Activated gamma-delta T cell treated with Interleukin-2 at 50 U/mL for 16 hours (primary cell): ENCODE measurements at regions not wholly inside any gene's neighbourhood (a gene's known extent, or its start where the extent isn't known, plus 50 kb on each side); places are given as distances from the start of the nearest gene placed in this dataset.

Source experiments
- DNase-seq: peaks from one replicate; pipeline ENCODE4 v3.0.0-alpha.2; 2020

DNA sequence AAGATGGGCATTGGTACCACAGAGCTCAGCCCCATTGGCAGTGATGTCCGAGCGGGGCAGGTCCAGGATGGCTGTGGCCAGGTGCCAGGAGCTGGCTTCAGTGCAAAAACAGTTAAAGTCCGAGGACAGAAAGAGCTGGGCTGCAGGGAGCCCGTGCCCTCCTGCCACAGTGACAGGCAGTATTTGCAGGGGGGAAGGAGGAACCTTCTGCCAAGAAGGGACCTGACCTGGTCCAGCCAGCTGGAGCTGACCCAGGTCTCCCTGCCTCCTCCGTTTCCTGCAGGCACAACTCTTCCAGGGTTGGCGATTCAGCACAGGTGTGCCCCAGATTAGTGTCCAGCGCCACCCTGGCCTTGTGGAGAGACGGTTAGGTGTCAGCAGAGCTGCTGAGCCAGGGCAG, 199.0 kb downstream of the ENGASE start:
- no peak for DNase-seq

DNA sequence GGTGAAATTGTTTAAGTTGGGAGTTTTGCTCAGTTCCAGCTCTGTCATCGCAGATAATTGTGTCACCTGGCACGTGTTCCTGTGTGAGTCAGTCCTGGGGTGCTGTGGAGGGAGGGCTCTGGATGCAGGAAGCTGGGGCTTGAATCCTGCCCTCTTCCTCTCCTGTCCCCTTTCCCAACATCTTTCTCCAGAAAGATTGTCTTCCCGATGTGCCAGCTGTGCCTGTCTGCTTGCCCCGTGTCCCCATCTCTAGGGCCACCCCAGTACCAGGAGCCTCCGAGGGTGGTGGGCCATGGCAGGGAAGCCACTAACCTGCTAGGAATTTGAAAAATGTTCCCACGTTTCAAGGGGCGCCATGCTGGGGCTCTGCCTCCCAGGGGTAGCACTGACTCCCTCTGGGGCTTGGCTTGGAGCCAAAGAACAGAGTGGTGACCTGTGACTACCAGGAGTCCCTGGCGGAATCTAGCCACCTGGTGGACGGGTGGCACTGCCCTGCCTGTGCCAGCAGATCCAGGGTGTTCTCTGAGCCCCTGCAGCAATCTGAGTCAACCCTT, 198.1 kb downstream of the ENGASE start:
- no peak for DNase-seq

DNA sequence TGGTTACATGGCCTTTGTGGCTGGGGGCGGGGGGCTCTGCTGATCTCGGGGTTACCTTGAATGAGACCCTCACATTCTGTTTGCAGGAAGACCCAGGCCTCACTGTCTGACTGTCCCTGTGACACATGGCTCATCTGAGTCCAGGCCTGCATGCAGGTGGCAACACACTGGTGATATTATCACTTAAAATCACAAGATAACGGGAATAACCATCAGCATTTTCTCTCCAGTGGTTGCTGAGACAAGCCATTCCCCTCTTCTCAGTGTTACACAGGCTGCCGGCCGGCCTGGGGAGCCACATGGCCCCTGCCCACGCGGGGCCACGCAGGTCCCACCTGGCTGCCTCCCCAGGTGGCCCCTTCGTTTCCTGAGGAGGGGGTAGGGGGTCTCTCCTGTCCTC, 197.6 kb downstream of the ENGASE start:
- DNase-seq = no peak

DNA sequence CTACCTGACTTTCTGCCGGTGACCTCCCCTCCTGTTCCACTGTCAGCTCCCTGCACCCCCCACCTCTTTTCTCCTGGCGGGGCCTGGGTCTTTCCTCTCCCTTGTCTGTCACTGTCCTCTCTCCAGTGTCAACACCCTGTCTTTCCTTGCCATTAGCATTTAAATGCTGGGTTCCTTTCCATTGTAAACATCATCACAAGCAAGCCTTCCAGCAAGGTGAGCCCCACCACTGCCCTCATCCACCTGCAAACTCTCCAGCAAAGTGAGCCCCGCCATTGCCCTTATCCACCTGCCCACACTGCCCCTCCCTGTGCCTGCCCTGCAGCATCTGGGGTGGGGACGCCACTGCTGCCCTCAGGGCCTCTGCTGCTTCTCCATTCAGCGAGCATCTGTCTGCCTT, 195.0 kb downstream of the ENGASE start:
- no peak for DNase-seq

DNA sequence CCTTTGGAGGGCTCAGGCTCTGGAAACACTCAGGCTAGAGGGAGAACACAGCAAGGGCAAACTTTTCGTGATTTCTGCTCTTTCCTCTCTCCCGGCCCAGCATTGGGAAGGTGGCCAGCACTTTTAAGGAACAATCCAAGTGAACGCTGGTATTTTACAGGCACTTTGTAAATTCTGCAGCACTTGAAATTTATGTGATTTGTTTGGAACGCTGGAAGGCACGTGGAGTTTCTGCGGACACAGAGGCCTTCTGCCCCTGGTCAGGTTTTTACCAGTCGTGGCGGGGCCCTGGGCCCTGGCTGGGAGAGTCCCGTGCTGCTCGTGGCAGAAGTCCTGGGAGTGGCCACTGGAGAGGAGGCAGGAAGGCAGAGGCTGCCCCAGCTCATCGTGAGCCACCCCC, 188.6 kb downstream of the ENGASE start:
- DNase-seq = no peak

DNA sequence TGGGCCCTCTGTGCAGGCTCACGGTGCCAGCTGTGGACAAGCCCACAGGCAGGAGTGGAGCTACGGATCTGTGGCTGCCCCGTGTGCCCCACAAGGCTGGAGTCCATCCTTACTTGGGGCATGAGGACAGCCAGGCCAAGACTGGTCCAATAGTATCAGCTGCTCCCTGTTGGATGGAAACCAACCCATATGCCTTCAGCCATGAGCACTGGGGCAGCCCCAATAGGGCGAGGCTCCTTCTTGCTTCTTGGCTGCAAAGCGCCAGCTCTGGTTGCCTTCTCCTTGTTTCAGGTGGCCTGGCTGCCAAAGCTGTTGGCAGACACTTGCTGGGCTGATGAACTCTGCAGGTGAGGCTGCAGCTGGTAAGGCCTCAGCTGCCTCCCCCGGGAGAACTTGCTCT, 188.0 kb downstream of the ENGASE start:
- DNase-seq = no peak

DNA sequence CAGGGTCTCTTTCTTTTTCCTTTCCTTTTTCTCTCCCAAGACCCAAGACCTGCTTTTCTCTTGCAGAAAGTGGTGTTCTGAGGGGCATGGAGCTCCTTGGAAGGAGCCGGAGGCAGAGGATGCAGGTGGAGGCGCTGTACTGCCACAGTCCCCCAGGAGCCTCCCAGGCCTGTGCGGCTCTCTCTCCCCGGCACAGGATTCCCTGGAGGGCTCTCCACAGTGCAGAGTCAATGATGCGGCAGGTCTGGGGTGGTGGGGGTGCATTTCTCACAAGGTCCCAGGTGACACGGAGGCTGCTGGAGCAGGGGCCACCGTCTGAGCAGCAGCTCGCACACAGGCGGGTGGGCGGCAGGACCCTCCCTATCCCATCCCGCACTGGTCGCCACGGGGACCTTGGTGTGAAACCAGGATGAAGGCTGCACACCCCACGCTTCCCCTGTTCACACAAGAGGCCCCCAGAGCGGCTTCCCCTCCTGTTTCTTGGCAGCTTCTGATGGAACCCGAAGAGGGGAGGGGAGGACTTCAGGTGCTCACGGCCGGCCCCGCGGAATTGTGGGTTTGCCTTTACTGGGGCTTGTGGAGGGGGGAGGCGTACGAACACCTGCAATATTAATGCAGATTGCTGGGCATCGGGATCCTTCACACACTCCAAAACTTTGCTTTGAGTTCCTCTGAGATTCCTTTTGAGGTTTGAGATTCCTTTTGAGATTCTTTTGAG, 186.9 kb downstream of the ENGASE start:
- no peak for DNase-seq

DNA sequence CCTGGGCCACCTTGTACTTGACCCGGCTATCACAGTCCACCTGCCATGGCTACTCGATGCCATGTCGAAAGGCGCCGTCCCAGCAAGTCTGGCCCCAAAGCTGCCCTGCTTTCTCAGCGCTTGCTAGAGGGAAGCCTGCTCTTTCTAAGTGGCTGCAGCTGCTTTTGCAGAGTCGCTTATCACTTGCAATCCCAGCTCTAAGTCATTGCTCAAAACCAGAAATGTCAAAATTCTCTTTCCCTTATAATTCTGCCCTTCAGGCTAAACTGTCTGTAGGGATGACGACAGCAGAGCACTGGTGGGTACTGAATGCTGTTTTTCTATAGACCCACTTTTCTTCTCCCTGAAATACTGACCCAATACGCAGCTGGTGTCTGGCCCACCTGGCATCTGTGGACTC, 184.2 kb downstream of the ENGASE start:
- DNase-seq = no peak

DNA sequence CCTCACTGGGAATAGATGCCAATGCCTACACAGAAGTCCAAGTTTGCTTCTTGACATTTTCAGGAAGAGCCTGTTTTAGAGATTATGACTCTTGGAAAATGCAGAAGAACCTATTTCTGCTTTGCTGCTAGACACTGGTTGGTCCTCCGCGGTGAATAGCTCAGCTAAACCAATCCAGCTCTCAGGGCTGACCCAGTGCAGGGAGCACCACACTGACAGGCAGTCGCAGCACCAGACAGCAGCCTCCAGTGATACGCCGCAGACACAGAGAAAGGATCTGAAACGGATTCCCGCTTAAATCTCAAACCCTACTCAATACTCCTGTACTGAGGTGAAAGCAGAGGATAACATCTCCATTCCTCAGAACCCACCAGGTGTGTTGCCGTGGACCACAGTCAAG, 183.4 kb downstream of the ENGASE start:
- no peak for DNase-seq

DNA sequence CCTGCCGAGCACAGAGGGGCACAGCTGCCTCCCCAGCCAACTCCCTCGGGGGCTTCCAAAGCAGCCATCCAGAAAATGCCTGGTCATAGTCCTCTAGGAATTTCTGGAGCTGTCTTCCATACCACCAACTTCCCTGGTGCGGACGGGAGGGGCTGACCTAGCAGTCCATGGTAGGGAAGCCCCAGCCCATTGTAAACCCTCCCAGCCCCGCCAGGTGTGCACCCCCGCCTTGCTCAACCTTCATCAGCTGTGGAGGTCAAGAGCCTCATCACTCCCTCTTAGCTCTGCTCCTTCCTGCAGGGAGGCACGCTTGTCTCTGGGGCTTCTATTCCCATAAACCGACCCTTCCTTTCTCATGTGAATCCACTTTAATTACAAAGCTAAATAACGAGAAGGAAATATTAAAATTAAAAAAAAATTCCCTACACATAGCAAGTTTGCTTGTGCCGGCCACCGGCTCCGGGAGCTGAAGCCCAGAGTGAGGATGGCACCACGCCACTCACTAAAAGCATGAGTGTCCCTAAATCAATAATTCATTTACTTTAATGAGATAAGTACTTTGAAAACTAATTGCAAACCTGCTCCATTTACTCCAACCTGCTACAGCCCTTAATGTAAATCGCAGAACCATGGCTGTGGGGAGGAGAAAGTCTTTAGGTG, 181.4 kb downstream of the ENGASE start:
- no peak for DNase-seq

DNA sequence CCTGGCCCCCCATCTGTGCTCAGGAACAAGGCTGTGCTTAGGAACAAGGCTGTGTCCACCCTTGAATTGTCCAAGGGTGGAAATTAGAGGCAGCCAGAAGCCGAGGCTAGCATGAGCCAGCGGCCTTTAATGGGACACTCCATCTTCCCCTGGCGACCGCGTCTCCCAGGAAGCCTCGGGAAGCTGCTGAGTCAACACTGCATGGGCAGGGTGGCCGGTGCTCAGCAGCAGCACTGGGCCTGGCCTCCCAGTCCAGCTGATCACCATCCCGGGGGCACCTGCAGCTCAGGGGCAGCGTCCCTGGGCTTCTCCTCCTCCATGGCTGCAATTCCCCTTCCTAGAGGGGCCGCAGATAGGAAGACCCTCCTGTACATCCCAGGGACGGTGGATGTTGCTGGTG, 180.8 kb downstream of the ENGASE start:
- DNase-seq = no peak

DNA sequence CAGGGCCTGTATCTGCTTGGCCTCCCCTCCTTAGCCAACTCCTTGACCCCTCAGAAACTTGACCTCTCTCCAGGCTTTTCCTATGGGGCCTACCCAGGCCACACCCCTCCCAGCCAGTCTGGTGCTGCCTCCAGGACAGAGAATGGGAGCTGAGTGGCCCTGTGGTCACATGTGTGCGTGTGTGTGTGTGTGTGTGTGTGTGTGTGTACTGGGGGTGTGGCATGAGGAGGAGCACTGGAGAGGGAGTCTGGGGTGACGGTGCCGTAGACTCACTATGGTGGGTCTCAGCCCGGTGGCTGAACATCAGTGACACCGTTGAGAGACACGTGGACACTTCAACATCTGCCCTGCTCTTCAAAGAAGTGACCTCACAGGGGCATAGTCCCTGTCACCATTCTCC, 180.4 kb downstream of the ENGASE start:
- DNase-seq = no peak

DNA sequence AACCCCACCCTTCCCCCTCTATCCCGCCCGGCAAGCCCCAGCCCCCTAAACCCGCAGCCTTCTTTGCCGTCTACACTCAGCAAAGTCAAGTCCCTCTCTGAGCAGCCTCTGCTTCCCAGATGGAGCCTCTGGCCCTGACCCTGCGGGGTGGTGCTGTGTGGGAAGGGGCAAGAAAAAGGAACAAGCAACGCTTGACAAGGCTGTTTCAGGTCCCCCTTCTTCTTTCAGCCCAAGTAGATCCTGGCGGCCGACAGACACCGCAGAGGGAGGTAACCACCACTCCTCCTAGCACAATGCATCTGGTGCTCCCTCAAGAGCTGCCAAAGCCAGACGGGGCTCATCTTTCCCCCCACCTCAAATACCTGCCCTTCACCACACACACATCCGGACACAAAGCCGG, 178.3 kb downstream of the ENGASE start:
- no peak for DNase-seq

DNA sequence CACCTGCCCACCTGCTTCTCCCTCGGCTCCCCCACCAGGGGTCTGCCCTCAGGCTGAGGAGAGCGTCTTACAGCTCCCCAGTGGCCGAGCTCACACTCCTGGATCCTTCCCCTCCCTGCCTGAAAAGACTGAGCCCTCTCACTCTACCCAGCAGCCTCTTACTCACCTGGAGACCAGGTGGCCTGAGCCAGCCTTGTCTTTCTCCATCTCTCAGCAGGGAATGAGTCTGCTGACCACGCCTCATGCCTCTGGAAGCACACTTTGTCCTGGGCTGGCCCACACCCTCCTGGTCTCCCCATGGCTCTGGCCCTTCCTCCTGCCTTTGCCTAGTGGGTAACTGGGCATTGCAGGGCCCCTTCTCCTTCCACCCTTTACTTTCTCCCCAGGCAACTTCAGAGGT, 177.2 kb downstream of the ENGASE start:
- DNase-seq = no peak

DNA sequence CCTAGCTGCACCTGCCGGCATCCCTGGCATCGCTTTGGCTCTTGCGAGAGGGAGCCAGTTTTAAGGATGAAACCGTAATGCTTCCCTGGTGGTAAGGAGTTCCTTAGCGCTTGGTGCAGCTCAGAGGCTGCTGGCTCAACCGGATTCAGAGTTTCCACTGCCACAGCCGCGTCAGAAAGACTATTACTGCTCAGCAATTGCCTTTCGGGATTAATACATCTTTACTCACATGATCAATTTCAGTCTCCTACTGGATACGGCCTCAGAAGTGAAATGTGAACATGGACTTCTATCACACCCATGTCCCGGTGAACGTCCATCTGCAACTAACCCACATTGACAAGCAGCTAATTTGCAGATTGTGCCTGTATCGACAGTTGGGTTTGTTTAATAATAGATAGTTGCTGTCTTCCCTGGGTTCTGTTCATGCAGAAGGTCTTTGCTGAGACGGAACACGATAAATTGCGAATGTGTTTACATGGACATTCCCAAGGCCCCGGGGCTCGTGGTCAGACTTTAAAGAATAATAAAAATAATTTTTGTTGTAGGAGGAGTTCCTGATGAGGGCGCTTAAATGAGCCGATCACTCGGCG, 175.4 kb downstream of the ENGASE start:
- DNase-seq = no peak

DNA sequence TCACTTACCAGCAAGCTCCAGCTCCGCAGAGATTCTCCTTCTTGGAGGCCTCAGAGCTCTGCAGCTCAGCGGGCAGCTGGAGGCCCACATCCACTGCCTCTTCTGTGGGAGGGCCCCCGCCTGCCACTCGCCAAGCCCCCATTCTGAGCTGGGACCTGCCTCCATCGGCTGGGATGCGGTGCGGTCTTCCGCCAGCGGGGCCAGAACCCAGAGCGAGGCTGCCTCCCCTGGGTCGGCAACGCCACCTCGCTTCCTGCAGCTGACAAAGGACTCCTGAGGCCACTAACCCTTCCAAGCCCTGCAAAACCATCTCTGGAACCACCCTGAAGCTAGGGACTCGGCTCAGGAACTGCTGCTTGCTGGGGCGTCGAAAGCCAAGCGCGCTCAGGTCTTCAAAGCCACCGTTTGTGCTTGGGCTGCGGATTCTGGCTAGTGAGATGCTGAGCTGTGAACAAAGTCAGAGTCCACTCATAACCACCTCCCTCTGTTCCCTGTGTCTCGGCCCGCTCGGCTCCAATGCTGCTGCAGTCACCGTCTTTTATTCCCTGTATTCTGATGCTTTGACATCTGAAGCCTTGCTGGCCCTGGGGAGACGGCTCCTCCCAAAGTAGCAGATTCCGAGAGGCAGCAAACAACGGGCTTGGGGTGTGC, 174.3 kb downstream of the ENGASE start:
- DNase-seq = no peak

DNA sequence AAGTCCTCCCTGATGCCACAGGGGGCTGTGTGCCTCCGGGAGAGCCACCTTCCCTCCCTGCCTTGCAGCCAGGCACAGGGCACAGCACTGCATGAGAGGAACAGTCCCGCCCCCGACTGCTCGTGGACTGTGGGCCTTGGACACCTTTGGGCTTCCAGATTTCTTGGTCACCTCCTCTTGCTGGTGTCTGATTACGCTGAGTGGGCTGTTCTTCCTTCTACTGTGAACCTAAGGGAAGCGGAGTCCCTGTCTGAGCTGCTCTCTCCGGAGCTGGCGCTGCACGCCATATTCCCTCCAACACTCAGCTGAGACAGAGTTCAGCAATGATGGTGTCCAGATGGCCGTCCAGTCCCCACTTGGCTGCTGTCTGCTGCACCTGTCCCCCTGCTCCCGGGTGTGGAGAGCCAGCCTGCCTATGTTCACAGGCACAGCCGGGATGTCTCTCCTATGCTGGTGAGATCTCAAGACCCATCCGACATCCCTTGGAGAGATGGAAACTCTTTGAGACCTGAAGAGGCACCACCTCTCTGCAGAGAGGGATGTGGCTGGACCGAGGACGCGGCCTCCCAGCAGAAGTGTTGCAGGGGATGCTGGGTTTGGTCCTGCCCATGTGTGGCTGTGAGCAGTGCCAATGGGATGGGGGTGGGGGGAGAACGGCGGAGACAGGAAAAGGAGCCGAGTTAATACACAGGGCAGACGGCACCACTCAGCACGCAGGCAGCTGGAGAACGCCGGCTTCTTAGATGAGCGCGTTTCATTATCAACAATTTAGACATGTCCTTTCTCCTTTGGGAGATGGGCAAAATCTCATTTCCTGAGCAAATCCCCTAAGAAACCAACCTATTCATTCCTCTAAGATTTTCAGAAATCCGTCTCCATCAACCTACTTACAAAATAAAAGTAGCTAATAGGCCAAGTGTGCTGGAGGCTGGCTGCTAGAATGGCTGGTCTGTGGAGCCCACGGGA, 171.9 kb downstream of the ENGASE start:
- DNase-seq = no peak

DNA sequence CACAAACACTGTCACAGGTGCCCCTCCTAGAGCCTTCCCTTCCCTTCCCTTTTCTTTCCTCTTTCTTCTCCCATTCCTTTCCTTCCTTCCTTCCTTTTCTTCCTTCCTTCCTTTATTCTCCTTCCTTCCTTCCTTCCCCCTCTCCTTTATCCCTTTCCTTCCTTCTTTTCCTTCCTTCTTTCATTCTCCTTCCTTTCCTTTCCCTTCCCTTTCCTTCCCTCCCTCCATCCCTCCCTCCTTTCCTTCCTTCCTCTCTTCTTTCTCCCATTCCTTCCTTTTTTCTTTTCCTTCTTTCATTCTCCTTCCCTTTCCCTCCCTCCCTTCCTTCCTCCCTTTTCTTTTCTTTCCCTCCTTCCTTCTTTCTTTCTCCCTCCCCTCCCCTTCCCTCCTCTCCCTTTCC, 170.0 kb downstream of the ENGASE start:
- no peak for DNase-seq

DNA sequence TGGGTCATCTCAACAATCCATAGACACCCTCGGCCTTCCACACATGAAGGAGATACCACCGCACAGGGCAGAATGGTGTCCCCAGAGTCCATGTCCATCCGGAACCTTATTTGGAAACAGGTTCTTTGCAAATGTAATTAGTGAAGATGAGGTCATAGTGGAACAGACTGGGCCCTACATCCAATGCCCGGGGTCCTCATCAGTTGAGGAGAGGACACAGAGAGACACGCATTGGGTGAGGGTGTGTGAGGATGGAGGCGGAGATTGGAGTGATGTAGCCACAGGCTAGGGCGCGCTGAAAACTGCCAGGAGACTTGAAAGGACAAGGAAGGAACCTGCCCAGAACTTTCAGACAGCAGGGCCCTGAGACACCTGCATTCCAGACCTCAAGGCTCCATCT, 169.4 kb downstream of the ENGASE start:
- no peak for DNase-seq

DNA sequence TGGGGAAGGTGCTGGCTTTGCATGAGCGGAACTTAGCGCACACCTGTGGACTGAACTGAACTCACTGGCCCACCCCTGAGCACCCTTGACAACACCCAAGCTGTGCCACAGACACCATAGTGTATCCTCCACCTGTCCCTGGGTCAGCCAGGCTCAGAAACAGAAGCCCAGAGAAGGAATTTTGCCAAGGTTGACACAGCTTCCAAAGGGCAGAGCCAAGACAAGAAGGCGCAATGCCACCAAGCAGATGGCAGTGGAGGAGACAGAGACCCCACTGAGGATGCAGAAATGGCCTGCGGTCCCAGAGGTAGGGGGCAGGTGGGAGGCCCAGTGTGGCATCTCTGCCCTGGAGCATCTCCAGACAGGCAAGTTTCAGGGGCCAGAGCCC, 169.0 kb downstream of the ENGASE start:
- DNase-seq = no peak

DNA sequence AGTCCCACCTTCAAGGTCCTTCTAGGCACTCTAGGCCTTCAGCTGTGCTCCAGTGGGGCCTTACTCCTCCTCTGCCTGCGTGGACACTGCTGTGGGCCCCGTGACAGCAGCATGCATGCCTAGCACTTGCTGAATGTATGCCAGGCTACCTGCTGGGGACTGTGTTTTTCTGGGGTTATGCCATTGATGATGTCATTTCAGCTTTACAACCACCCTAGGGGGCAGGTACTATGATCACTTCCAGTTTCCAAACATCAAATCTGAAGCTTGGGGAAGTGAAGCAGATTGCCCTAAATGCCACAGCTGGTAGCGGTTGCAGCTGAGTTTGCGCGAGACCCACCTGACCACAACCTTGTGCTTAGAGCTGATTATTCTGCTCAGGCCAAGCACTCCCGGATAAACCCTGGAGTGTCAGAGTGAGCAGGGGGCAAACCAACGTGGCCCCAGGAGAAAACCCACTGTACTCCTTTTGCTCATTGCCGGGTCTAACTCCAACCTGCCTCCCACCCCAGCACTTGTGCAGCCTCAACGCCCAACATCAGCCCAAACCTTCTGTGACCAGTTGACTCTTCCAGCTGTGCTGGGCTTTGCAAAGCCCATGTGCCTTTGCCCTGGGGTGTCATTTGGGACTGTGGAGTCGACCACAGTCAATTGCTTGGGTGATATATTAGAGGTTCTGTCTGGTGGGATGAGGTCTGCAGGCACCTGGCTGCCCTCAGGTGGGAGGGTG, 168.4 kb downstream of the ENGASE start:
- DNase-seq = no peak

DNA sequence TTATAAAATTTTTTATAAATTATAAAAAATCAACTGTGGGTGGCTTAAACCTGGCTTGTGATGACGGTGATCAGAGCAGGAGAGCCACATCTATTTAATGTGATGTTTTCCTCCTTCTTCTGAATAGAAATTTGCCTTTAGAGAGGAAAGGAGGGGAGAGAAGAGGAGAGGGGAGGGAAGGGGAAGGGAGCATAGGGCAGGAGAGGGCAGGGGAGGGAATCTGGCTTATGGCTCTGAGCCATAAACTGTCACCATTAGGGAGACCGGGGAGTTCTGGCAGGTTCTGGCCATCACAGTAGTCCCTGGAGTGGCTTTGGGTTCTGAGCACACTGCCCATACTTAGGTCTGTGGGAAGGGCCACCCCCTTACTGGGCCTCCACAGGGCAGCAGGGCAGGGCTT, 167.8 kb downstream of the ENGASE start:
- no peak for DNase-seq
